ENCODE measurements at regions not wholly inside any gene's neighbourhood (a gene's known extent, or its start where the extent isn't known, plus 50 kb on each side); places are given as distances from the start of the nearest gene placed in this dataset.

- TF ChIP-seq POLR2A (IDR thresholded peaks at IDR 0.05; ENCODE audit: low read depth, low read length) = no peak
- FAIRE-seq (no peak), DNase-seq (ENCODE audit: insufficient read length, low spot score) (no peak)
These were observed 84.4 kb downstream of the ANKRD60 start for GRCh38 chr20:58144096-58144495.

GRCh38 chr20:58143531-58143930 lies 84.9 kb downstream of the ANKRD60 start:
- FAIRE-seq = no peak
- no peak for TF ChIP-seq POLR2A (IDR thresholded peaks at IDR 0.05; ENCODE audit: low read depth, low read length)
- no peak for DNase-seq (ENCODE audit: insufficient read length, low spot score)

- TF ChIP-seq POLR2A (IDR thresholded peaks at IDR 0.05; ENCODE audit: low read depth, low read length) = no peak
- FAIRE-seq (no peak), DNase-seq (ENCODE audit: insufficient read length, low spot score) (no peak)
These were observed 85.6 kb downstream of the ANKRD60 start for GRCh38 chr20:58142843-58143185.

GRCh38 chr20:58141971-58142842 lies 86.2 kb downstream of the ANKRD60 start:
- no peak for FAIRE-seq
- TF ChIP-seq POLR2A (IDR thresholded peaks at IDR 0.05; ENCODE audit: low read depth, low read length) = no peak
- no peak for DNase-seq (ENCODE audit: insufficient read length, low spot score)

- DNase-seq (ENCODE audit: insufficient read length, low spot score) = no peak
- no peak for FAIRE-seq
- TF ChIP-seq POLR2A (IDR thresholded peaks at IDR 0.05; ENCODE audit: low read depth, low read length) = no peak
These were observed 87.0 kb downstream of the ANKRD60 start for GRCh38 chr20:58141496-58141895.

- TF ChIP-seq POLR2A (IDR thresholded peaks at IDR 0.05; ENCODE audit: low read depth, low read length) = no peak
- FAIRE-seq = no peak
- DNase-seq (ENCODE audit: insufficient read length, low spot score) = no peak
These were observed 87.5 kb downstream of the ANKRD60 start for GRCh38 chr20:58140787-58141425.

GRCh38 chr20:58139849-58140786 lies 88.3 kb downstream of the ANKRD60 start:
- FAIRE-seq (no peak), DNase-seq (ENCODE audit: insufficient read length, low spot score) (no peak)
- no peak for TF ChIP-seq POLR2A (IDR thresholded peaks at IDR 0.05; ENCODE audit: low read depth, low read length)

- DNase-seq (ENCODE audit: insufficient read length, low spot score) (no peak), FAIRE-seq (no peak)
- no peak for TF ChIP-seq POLR2A (IDR thresholded peaks at IDR 0.05; ENCODE audit: low read depth, low read length)
These were observed 90.1 kb downstream of the ANKRD60 start for GRCh38 chr20:58138395-58138794.

- TF ChIP-seq POLR2A (IDR thresholded peaks at IDR 0.05; ENCODE audit: low read depth, low read length) = no peak
- DNase-seq (ENCODE audit: insufficient read length, low spot score) (no peak), FAIRE-seq (no peak)
These were observed 90.7 kb downstream of the ANKRD60 start for GRCh38 chr20:58137651-58138265.

GRCh38 chr20:58137236-58137635 lies 91.2 kb downstream of the ANKRD60 start:
- FAIRE-seq (no peak), DNase-seq (ENCODE audit: insufficient read length, low spot score) (no peak)

GRCh38 chr20:58136149-58136484 lies 92.3 kb downstream of the ANKRD60 start:
- DNase-seq (ENCODE audit: insufficient read length, low spot score) (no peak), FAIRE-seq (no peak)
- no peak for TF ChIP-seq POLR2A (IDR thresholded peaks at IDR 0.05; ENCODE audit: low read depth, low read length)

More at GRCh38 chr20:58137236-58137635, 91.2 kb downstream of the ANKRD60 start:
- TF ChIP-seq POLR2A (IDR thresholded peaks at IDR 0.05; ENCODE audit: low read depth, low read length) = no peak

GRCh38 chr20:58135441-58136148 lies 92.9 kb downstream of the ANKRD60 start:
- DNase-seq (ENCODE audit: insufficient read length, low spot score) = no peak
- TF ChIP-seq POLR2A (IDR thresholded peaks at IDR 0.05; ENCODE audit: low read depth, low read length) = no peak
- no peak for FAIRE-seq

Data from H54 (cell line).